Naive B cell (primary cell): ENCODE measurements at regions not wholly inside any gene's neighbourhood (a gene's known extent, or its start where the extent isn't known, plus 50 kb on each side); places are given as distances from the start of the nearest gene placed in this dataset.

Experiments
- ATAC-seq, 2 donors: fragments of 150-1000 bp; cut with Tn5 transposase; 2 replicates each; pipeline ENCODE4 v1.10.0; 2021; ENCODE audit warnings: low read depth in 2 of 2, mild to moderate bottlenecking in 2 of 2, moderate library complexity in 2 of 2
- DNase-seq: peaks from one replicate; pipeline ENCODE4 v3.0.0; 2022
- H3K27ac Mint-ChIP-seq, 6 donors: one replicate each; pipeline ENCODE4 v1.8.0; 2020 to 2022; ENCODE audit warnings: mild to moderate bottlenecking in 6 of 6, mixed read lengths in 6 of 6, moderate library complexity in 5 of 6, inconsistent platforms in 2 of 6
- H3K27me3 Mint-ChIP-seq, 3 donors: one replicate each; pipeline ENCODE4 v1.8.0; 2021 to 2022; ENCODE audit warnings: mixed read lengths in 3 of 3, mild to moderate bottlenecking in 1 of 3
- H3K36me3 Mint-ChIP-seq, 2 donors: one replicate each; pipeline ENCODE4 v1.8.0; 2020 to 2022; ENCODE audit warnings: mixed read lengths in 2 of 2, inconsistent platforms in 1 of 2, mild to moderate bottlenecking in 1 of 2
- H3K4me1 Mint-ChIP-seq, 3 donors: one replicate each; pipeline ENCODE4 v1.8.0; 2020 to 2022; ENCODE audit warnings: mixed read lengths in 3 of 3, inconsistent platforms in 1 of 3, mild to moderate bottlenecking in 1 of 3, moderate library complexity in 1 of 3
- H3K4me3 Mint-ChIP-seq, 8 donors: one replicate each; pipeline ENCODE4 v1.8.0; 2020 to 2022; ENCODE audit warnings: mild to moderate bottlenecking in 8 of 8, mixed read lengths in 8 of 8, moderate library complexity in 8 of 8, inconsistent platforms in 2 of 8
- H3K9me3 Mint-ChIP-seq, 7 donors: one replicate each; pipeline ENCODE4 v1.8.0; 2020 to 2022; ENCODE audit warnings: mixed read lengths in 7 of 7, mild to moderate bottlenecking in 5 of 7, inconsistent platforms in 2 of 7, moderate library complexity in 1 of 7

DNA sequence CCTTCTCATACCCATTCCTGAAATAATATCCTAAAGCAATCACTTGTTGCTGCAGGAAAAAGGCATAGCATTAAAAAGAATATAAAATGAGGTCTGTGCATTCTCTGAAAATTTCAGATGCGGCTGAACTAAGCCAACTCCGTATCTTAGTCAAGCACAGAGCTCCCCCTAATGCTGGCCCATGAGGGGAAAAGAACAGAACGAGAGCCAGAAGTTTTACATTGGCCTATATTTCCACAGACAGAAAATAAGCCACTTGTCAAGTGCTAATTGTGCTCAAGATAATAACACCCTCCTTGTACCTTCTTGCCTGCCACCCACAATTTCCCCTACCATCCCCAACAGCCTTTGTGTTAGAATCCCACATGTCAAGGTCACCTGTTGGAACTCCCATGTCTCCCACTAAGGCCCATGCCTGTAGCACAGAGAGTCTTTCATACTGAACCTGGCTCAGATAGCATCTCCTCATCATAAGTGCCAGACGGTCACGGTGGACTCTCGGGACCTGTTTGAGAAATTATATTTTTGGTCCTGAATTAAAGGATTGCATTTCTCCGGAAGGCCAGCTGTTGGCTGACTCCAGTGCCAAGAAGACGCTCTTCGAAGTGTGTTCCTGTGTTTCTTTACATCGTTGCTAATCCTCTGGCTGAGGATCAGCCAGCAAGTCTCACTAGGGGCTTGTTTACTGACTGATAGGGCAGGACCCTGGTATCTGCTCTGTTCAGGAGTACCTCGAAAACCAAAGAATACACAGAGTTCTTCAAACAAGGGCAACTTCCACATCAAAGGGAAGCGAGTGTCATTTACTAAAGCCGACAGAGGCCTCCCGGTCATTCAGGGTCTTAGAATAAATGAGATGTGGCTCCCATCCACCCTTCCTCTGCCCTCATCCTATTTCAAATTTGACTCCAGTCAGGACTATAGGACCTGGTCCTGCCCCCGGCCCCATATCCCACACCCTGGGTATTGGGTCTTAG, 183.4 kb upstream of the FBXL4 start:
- Mint-ChIP-seq H3K27ac (peak overlapping the region in 2 of 6 donors; percentile 11 to 35), H3K36me3 (no peaks in the 10 kb centered on the region)

DNA sequence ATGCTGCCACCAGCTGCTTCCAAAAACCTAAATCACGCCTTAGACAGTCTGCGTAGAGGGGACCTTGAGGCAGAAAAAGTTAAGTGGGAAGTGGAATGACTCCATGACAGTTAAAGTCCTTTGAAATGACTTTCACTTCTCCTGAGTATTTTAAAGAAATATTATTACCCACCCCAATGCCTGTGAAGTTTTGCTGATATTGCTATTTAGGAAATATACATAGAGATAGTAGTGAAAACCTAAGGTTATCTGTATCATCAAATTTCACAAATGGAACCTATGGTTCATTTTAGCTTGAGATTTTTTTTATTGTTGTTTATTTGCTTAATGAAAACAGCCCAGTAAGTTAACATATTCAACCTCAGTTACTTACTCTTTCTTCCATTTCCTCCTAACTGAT, 182.1 kb upstream of the FBXL4 start:
- H3K36me3 Mint-ChIP-seq, result no peaks in the 10 kb centered on the region
- H3K27me3 Mint-ChIP-seq, result peaks cover 0 to 14% (median 0%) of the 10 kb centered on the region in 3 donors
- H3K9me3 Mint-ChIP-seq, result no peaks in the 10 kb centered on the region
- H3K27ac Mint-ChIP-seq, result peak overlapping the region in 1 of 6 donors; percentile 30
- H3K4me3 Mint-ChIP-seq, result no peak overlapping the region
- DNase-seq (no peak), ATAC-seq (no peak)
- no peaks in the 10 kb centered on the region for H3K4me1 Mint-ChIP-seq

More for the DNA sequence above, 183.4 kb upstream of the FBXL4 start:
- no peaks in the 10 kb centered on the region for H3K4me1 Mint-ChIP-seq
- peaks cover 0 to 14% (median 0%) of the 10 kb centered on the region in 3 donors for H3K27me3 Mint-ChIP-seq
- no peak overlapping the region for H3K4me3 Mint-ChIP-seq
- DNase-seq, result no peak
- H3K9me3 Mint-ChIP-seq, result no peaks in the 10 kb centered on the region
- ATAC-seq, result no peak

DNA sequence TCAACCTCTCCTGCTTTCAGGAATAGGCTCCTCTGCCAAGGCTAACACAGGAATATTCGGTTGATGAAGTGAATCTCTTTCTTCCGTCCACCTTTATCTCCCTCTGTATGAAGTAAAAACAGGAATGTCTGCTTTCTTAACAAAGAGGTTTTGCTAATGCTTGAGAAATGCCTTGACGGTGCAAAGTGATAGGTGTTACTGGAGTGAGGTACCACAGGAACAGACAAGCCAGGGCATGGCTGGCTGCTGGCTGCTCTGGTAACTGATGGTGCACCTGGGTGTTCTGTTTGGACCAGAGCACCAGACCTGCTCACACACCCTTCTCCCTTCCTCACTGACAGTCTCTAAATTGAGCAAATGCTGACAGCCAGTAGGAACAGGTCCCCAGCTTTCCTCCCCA, 174.0 kb upstream of the FBXL4 start:
- Mint-ChIP-seq H3K27ac (no peak overlapping the region), H3K27me3 (peaks cover 18 to 24% (median 23%) of the 10 kb centered on the region in 3 donors), H3K4me3 (no peak overlapping the region), H3K9me3 (no peaks in the 10 kb centered on the region), H3K4me1 (no peaks in the 10 kb centered on the region), H3K36me3 (no peaks in the 10 kb centered on the region)
- ATAC-seq (no peak), DNase-seq (no peak)

DNA sequence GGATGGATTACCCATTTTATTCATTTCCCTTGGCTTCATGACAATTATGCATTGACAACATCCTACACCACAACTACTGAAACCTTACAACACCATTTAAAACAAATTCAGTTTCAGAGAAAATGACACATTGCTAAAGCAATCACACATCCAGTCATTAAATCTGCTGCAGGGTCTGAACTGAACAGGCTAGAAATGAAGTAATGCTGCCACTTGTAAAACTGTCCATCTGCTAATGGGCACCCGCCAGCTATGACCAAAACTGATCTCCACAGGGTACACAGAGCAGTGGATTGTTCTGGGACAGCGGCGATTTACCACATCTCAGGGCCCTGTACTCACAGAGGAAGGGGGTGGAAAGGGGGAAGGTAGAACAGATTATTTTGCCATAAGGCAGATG, 172.9 kb upstream of the FBXL4 start:
- H3K4me1 Mint-ChIP-seq, result no peaks in the 10 kb centered on the region
- no peak for ATAC-seq

DNA sequence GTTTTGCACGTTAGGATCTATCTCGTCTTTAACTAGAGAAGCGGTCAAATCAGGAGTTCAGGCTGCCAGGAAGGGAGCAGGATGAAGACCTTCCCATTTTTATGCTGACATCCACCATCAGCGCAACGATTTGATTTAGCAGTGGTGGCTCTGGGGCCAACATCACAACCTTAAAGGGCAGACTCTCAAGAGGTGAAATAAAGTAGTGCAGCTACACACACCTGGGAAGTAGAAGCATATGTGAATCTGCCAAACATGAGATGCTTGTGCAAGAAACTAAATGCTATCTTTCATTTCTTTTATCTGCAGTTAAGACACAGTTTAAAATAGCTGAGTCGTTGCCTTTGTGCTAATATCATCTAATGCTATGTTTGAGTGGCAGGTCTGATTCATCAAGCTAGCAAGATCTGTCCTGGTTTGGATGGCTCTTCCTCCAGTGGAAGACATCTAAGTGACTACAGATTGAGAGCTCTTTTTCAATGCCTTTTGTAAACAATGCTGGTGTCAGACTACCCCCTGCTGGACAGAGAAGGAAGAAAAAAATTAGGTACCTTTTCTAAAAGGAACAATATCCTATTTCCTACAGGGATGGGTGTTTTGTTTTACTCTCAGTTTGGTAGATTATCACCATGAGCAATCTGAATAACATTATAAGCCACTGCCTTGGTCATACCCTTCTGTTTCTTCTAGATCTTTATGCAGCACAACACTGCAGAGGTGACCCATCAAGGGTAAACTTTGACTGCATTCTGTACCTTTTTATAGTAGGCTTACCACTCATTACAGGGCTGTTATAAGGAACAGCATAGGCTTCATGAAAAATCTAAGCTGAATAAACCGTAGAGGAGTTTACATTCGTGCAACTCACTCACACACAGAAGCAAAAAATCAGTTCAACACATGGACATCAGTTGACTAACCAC, 171.6 kb upstream of the FBXL4 start:
- DNase-seq, result peak; percentile 36
- Mint-ChIP-seq H3K4me1 (no peaks in the 10 kb centered on the region), H3K9me3 (no peaks in the 10 kb centered on the region), H3K27me3 (peaks cover 25 to 36% (median 33%) of the 10 kb centered on the region in 3 donors), H3K27ac (no peak overlapping the region), H3K4me3 (no peak overlapping the region), H3K36me3 (no peaks in the 10 kb centered on the region)
- no peak for ATAC-seq

More for the DNA sequence above, 172.9 kb upstream of the FBXL4 start:
- no peak overlapping the region for H3K27ac Mint-ChIP-seq
- H3K4me3 Mint-ChIP-seq, result no peak overlapping the region
- H3K27me3 Mint-ChIP-seq, result peaks cover 22 to 29% (median 24%) of the 10 kb centered on the region in 3 donors
- H3K36me3 Mint-ChIP-seq, result no peaks in the 10 kb centered on the region
- H3K9me3 Mint-ChIP-seq, result no peaks in the 10 kb centered on the region
- no peak for DNase-seq

DNA sequence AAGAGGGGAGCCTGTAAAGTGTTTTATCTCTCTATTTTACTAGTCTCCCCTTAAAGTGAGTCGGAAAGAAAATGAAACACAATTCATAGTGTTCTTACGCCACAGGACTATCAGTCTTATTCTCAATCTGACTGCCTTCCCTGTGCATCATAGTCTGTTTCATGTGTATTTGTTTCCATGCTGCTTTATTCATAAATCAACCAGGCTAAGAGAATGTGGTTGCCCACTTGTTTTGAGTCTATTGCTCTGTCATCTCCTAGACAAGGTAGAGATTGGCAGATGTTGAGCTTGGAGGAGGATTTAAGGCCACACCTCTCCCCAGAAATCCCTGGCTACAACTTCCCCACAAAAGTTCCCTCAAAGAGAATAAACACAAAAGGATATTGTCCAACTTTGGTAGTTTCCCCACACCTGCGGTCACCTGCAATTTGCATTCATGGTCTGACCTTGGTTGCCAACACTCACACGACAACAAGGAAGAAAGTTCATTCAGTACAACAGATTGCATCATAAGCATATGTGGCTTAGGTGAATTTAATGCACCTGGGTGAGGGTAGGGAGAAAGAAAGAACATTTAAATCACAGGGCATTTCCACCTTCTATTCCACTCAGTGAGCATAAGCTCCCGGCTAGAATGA, 167.1 kb upstream of the FBXL4 start:
- H3K27me3 Mint-ChIP-seq, result peaks cover 17 to 33% (median 30%) of the 10 kb centered on the region in 3 donors
- no peak for ATAC-seq
- H3K27ac Mint-ChIP-seq, result no peak overlapping the region
- H3K4me3 Mint-ChIP-seq, result no peak overlapping the region
- no peaks in the 10 kb centered on the region for H3K9me3 Mint-ChIP-seq
- no peaks in the 10 kb centered on the region for H3K4me1 Mint-ChIP-seq
- DNase-seq, result no peak
- no peaks in the 10 kb centered on the region for H3K36me3 Mint-ChIP-seq

DNA sequence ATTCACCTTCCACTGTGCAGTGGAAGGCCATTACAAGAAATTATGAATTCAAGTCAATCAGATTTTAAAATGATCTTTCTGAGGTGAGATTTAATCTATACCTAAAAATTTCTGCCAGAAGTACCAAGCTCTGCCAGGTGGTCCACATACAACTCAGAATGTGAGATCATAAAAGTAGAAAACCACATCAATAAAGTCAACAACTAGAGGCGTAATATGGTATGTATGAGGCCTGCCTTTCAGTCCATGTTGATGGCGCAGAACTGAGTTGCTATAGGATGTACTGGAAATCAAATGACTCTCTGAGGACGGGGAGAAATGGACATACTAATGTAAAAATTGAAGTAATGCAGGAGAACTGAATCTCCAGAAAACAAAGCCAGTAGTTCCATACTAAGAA, 163.8 kb upstream of the FBXL4 start:
- H3K4me1 Mint-ChIP-seq, result no peaks in the 10 kb centered on the region
- no peak overlapping the region for H3K27ac Mint-ChIP-seq
- peaks cover 14 to 37% (median 24%) of the 10 kb centered on the region in 3 donors for H3K27me3 Mint-ChIP-seq
- ATAC-seq (no peak), DNase-seq (no peak)
- H3K9me3 Mint-ChIP-seq, result peaks cover 0 to 2% (median 0%) of the 10 kb centered on the region in 7 donors
- no peak overlapping the region for H3K4me3 Mint-ChIP-seq
- H3K36me3 Mint-ChIP-seq, result no peaks in the 10 kb centered on the region

DNA sequence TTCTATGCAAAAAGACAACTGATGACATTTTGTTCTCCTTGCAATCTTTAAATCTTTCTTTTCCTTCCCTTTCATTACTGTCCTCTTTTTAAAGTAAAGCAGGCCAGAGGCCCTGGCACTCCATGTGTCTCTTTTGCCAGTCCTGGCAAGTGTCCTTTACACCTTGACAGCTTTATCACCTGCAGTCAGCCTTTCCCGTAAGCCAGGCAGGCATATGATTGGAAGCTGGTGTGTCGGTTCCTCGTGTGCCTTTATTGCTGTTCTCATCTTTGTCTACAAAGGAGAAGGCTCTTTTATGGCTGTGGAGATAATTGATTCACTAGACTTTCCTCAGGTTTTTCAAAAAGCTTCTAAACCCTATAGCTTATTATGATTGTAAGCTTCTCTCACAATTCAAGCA, 162.3 kb upstream of the FBXL4 start:
- H3K9me3 Mint-ChIP-seq, result peaks cover 0 to 2% (median 0%) of the 10 kb centered on the region in 7 donors
- H3K27ac Mint-ChIP-seq, result no peak overlapping the region
- H3K4me1 Mint-ChIP-seq, result no peaks in the 10 kb centered on the region
- H3K4me3 Mint-ChIP-seq, result no peak overlapping the region
- H3K36me3 Mint-ChIP-seq, result no peaks in the 10 kb centered on the region
- ATAC-seq, result no peak
- no peak for DNase-seq
- H3K27me3 Mint-ChIP-seq, result peaks cover 9 to 30% (median 21%) of the 10 kb centered on the region in 3 donors

DNA sequence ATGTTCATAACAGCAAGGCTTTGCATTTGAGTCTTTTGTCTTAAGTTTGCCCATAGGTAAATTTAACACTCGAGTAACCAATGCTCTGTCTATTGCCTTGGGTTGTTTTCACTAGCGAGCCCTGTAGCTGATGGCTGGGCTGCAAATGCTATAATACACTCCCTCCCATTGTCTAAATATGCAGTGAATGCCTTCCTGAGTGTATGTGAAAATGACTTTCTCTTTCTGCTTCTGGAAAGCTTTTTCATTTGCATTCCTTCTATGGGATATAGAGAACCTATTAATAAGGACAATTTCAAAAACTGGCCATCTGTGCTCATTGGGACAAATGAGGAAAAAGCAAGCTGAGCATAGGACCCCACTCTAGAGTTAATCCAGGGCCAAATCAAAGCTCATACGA, 156.5 kb upstream of the FBXL4 start:
- no peak for ATAC-seq
- no peak for DNase-seq
- no peaks in the 10 kb centered on the region for H3K36me3 Mint-ChIP-seq
- H3K27me3 Mint-ChIP-seq, result peaks cover 8 to 28% (median 24%) of the 10 kb centered on the region in 3 donors
- H3K9me3 Mint-ChIP-seq, result peaks cover 0 to 6% (median 0%) of the 10 kb centered on the region in 7 donors
- no peak overlapping the region for H3K4me3 Mint-ChIP-seq
- no peaks in the 10 kb centered on the region for H3K4me1 Mint-ChIP-seq
- H3K27ac Mint-ChIP-seq, result no peak overlapping the region

DNA sequence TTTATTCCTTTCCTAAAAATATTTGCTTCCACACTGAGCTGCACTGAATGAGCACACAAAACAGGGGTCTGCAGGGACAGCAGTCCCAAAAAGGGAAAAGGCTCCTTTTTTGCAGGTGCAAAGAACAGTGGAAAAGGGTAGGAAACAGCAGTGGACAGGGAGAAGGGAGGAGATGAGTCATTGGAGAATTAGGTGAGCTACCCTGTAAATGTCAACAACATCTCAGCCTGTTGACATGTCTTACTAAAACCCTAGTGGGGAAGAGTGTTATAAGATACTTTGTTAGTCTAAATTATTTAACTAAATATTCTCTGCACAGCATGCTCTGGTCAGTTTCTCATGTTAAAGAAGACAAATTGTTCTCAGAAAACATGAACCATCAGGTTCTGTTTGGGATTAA, 151.5 kb upstream of the FBXL4 start:
- Mint-ChIP-seq H3K9me3 (peaks cover 0 to 6% (median 0%) of the 10 kb centered on the region in 7 donors), H3K4me1 (no peaks in the 10 kb centered on the region), H3K27me3 (peaks cover 28 to 48% (median 32%) of the 10 kb centered on the region in 3 donors), H3K27ac (no peak overlapping the region), H3K36me3 (no peaks in the 10 kb centered on the region), H3K4me3 (no peak overlapping the region)
- no peak for DNase-seq
- ATAC-seq, result no peak

DNA sequence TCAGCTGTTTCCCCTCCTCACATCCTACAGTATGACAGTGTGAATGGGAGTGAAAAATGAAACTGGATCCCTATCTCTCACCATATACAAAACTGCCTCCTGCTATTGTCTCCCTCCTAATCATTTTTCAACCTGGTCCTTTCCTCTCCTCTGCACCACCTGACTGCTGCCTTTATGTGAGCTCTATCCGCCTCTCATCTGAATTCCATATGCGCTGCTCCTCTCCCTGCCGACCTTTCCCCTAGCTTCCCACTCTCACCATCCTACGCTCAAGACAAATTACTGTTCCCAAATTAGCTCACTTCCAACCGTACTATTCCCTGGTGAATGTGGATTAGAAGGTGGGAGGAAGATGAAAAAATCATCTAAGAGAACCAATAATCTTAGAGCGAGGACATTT, 148.4 kb upstream of the FBXL4 start:
- Mint-ChIP-seq H3K4me1 (no peaks in the 10 kb centered on the region), H3K27me3 (peaks cover 37 to 50% (median 38%) of the 10 kb centered on the region in 3 donors), H3K4me3 (peak overlapping the region in 1 of 8 donors; percentile 6), H3K27ac (no peak overlapping the region), H3K36me3 (no peaks in the 10 kb centered on the region), H3K9me3 (no peaks in the 10 kb centered on the region)
- no peak for DNase-seq
- ATAC-seq, result no peak

DNA sequence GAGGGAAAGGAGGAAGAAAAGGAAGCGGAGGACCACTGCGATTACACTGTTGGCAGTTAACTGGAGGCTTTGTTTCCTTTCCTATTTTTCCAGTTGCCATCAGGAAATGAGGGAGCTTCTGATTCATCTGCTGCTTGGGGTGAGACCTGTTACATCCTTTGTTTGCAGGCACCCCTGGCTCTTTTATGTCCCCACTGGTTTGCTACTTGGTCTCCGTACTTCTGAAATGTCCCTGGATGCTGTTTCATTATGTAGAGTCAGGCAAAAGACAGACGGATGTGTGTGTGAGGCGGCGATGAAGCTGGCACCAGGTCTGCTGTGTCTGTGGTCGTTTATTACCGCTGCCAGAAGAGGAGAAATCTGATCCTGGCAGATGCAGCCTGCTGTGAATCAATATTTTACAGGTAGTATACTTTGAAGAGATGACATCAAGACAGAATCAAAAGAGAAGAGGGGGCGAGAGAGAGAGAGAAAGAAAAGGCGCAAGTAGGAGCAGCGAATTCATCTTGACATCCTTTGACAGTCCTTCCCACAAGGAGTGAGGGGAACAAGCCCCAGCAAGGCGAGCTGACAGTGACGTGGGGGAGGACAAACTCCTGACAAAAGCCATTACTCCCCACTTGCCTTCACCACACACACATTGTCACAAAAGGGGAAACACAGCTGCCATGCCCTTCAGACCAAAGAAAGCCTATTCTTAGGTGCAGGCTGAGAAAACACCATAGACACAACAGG, 145.9 kb upstream of the FBXL4 start:
- H3K27me3 Mint-ChIP-seq, result peaks cover 31 to 44% (median 38%) of the 10 kb centered on the region in 3 donors
- DNase-seq (no peak), ATAC-seq (no peak)
- H3K36me3 Mint-ChIP-seq, result no peaks in the 10 kb centered on the region
- peak overlapping the region in 1 of 6 donors; percentile 7 for H3K27ac Mint-ChIP-seq
- H3K9me3 Mint-ChIP-seq, result peaks cover 0 to 2% (median 0%) of the 10 kb centered on the region in 7 donors
- H3K4me3 Mint-ChIP-seq, result peak overlapping the region in 1 of 8 donors; percentile 16
- H3K4me1 Mint-ChIP-seq, result no peaks in the 10 kb centered on the region
